Adrenal gland (tissue), 9 donors: ENCODE measurements at regions not wholly inside any gene's neighbourhood (a gene's known extent, or its start where the extent isn't known, plus 50 kb on each side); places are given as distances from the start of the nearest gene placed in this dataset.

Experiments used
- DNase-seq, 7 donors: peaks; one replicate each; pipeline ENCODE4 v3.0.0-alpha.2; 2019 to 2020
- H3K27ac ChIP-seq, 5 donors: fragments of 200-600 bp; sonication (generic) in 4 of 5; 1 replicate in 3 of 5; 2 replicates in 2 of 5; pipeline versions ENCODE4 v1.5.1 to v1.8.0; 2016 to 2020; ENCODE audit warnings: mild to moderate bottlenecking in 1 of 5
- H3K27me3 ChIP-seq: fragments of 200-600 bp; 2 replicates; pipeline ENCODE4 v1.8.0; 2021
- H3K36me3 ChIP-seq, 2 donors: fragments of 200-600 bp; replicated peaks in 1 of 2; 1 replicate in 1 of 2; 2 replicates in 1 of 2; pipeline versions ENCODE4 v1.5.1 to v1.8.0; 2018 to 2022
- H3K4me1 ChIP-seq, 2 donors: fragments of 200-600 bp; replicated peaks in 1 of 2; 1 replicate in 1 of 2; 2 replicates in 1 of 2; pipeline versions ENCODE4 v1.5.1 to v1.8.0; 2018 to 2021
- H3K4me3 ChIP-seq, 4 donors: fragments of 200-600 bp; sonication (generic) in 3 of 4; one replicate each; pipeline ENCODE4 v1.5.1; 2016 to 2018
- H3K9me3 ChIP-seq, 3 donors: fragments of 200-600 bp; sonication (generic) in 1 of 3; replicated peaks in 1 of 3; 1 replicate in 2 of 3; 2 replicates in 1 of 3; pipeline versions ENCODE4 v1.5.1 to v1.8.0; 2016 to 2021
- POLR2A ChIP-seq, 2 donors: fragments of 450-650 bp; IDR thresholded peaks; one replicate each; pipeline ENCODE4 v1.6.1; 2017; ENCODE audit warnings: antibody characterized with exemption in 2 of 2, mild to moderate bottlenecking in 2 of 2, moderate library complexity in 1 of 2
- WGBS, 4 donors: extraction: QIAGEN DNeasy Blood & Tissue Kit in 2 of 4; methylation state at CpG; one replicate each; pipeline versions ENCODE4 v1.1.5 to v1.1.7; 2013 to 2017; 5-methylcytosine and 5-hydroxymethylcytosine counted together
- intact Hi-C, 2 donors: fragments of 100-400 bp; cut with DNase I; formaldehyde crosslinking; loops; one replicate each; pipeline versions ENCODE4 v1.14.1 to v1.15.0; 2022 to 2023
- TF ChIP-seq, protein P1 (sequence below), 6 experiments: fragments of 450-650 bp in 4 of 6; fragments of 200-600 bp in 2 of 6; sonication (generic) in 1 of 6; IDR thresholded peaks; 1 replicate in 5 of 6; 2 replicates in 1 of 6; pipeline versions ENCODE4 v1.5.1 to v1.8.0; 2016 to 2021; ENCODE audit warnings: antibody characterized with exemption in 6 of 6, mild to moderate bottlenecking in 2 of 6, moderate library complexity in 1 of 6
- donor health status: healthy with polysubstance abuse.
- donor health status: Bipolar disorder and iron deficiency.
- donor health status: DM: yes; HTN: yes; CAD: no.
- donor health status: DM: no; HTN: no; CAD: no.
- donor health status: DM: no; HTN: no; CAD: no.

DNA sequence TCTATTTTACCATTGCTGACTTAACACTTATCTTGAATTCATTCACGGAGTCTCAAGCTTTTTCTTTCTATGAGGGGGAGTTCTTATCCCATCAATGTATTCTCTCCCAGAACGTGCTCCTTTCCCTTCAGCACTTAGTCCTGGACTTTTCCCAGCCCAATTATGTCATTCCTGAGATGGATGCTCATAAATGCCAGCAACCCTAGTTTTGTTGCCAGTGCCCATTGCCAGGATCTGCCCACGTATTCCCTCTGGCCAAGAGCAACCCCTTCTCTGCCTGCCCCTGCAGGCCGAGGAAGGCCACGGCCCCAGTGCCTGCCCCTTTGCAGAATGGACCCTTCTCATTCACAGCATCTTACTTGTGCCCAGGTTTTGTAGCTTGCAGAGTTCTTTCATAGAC is 67.4 kb upstream of the PPP1R3C start:
- H3K27me3 ChIP-seq: no peaks in the 10 kb centered on the region
- H3K9me3 ChIP-seq: no peaks in the 10 kb centered on the region
- no peak for TF ChIP-seq POLR2A (IDR thresholded peaks at IDR 0.05)
- TF ChIP-seq, protein P1, sequence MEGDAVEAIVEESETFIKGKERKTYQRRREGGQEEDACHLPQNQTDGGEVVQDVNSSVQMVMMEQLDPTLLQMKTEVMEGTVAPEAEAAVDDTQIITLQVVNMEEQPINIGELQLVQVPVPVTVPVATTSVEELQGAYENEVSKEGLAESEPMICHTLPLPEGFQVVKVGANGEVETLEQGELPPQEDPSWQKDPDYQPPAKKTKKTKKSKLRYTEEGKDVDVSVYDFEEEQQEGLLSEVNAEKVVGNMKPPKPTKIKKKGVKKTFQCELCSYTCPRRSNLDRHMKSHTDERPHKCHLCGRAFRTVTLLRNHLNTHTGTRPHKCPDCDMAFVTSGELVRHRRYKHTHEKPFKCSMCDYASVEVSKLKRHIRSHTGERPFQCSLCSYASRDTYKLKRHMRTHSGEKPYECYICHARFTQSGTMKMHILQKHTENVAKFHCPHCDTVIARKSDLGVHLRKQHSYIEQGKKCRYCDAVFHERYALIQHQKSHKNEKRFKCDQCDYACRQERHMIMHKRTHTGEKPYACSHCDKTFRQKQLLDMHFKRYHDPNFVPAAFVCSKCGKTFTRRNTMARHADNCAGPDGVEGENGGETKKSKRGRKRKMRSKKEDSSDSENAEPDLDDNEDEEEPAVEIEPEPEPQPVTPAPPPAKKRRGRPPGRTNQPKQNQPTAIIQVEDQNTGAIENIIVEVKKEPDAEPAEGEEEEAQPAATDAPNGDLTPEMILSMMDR (IDR thresholded peaks at IDR 0.05): no peak
- DNase-seq: no peak
- no peaks in the 10 kb centered on the region for H3K36me3 ChIP-seq
- WGBS, 4 donors: 38 to 63% (median 60%) methylated on average over 5 of the region's 5 CpGs
- intact Hi-C loops: no loop called here
- no peak overlapping the region for H3K4me3 ChIP-seq
- H3K27ac ChIP-seq: no peak overlapping the region
- H3K4me1 ChIP-seq: no peaks in the 10 kb centered on the region

DNA sequence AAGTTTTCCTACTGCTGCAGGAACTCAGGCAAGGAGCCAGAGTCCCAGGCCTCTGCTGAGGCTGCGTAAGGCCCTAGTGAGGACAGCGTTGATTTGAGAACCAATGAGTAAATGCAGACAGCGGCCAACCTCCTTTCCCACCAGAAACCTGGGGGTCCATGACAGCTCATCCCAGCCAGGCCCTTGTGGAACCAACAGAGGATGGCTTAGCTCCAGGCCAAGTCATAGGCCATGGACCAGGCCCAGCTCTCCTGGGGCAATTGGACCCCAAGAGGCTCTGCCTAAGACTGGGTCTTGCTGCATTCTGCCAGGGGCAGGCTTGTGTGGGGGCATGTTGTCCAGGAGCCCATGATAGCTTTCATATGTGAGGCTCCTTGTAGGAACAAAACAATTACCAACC is 65.4 kb upstream of the PPP1R3C start:
- intact Hi-C loops: loop anchor here in 1 of 2 donors (10.0 kb wide), 1 partner anchor 203 kb away; no protein-coding TSS in a partner anchor

DNA sequence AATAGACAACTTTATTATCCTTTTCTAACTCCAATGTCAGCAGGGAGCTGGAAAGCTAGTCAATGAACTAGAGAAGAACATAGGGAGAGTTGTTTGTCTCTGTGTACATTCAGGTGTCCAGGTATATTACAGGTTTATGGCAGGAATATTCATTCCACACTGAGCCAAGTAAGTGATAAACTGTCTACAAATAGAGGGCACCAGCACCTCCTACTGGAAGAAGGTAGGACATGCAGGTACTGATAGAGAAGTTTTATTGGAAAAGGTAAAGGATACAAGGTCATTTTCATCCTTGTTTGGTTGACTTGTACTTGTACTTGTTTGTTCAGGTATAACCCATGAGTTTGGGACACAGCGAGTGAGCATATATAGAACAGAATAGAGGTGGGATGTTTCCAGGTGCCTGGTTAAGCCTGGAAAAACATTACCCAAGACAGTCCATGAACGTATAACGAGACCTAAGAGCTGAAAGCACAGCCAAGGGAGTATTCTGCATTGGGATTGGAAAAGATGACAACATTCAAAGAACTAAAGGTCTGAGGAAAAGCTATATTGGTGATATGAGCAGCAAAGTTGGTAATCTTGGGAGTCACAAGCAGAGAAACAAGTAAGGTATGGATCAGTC is 61.4 kb upstream of the PPP1R3C start:
- Histone ChIP-seq H3K4me1 (no peaks in the 10 kb centered on the region), H3K27me3 (no peaks in the 10 kb centered on the region), H3K4me3 (no peak overlapping the region), H3K9me3 (no peaks in the 10 kb centered on the region), H3K36me3 (no peaks in the 10 kb centered on the region), H3K27ac (no peak overlapping the region)
- TF ChIP-seq POLR2A (IDR thresholded peaks at IDR 0.05): no peak
- TF ChIP-seq, protein P1 (IDR thresholded peaks at IDR 0.05): peak; percentile 60 to 72 (median 66)
- intact Hi-C loops: loop anchor here in 1 of 2 donors (10.0 kb wide), 1 partner anchor 199 kb away; no protein-coding TSS in a partner anchor
- 60 to 78% (median 70%) methylated on average over 3 of the region's 3 CpGs for WGBS, 4 donors
- peak in 2 of 7 donors; percentile 53 to 55 for DNase-seq

More for the DNA sequence above, 65.4 kb upstream of the PPP1R3C start:
- DNase-seq: no peak
- TF ChIP-seq, protein P1 (IDR thresholded peaks at IDR 0.05): no peak
- TF ChIP-seq POLR2A (IDR thresholded peaks at IDR 0.05): no peak
- Histone ChIP-seq H3K9me3 (no peaks in the 10 kb centered on the region), H3K36me3 (no peaks in the 10 kb centered on the region), H3K4me3 (no peak overlapping the region), H3K27ac (no peak overlapping the region), H3K4me1 (no peaks in the 10 kb centered on the region), H3K27me3 (no peaks in the 10 kb centered on the region)
- 96 to 100% (median 100%) methylated on average over 1 to 3 of the region's 3 CpGs for WGBS, 4 donors

DNA sequence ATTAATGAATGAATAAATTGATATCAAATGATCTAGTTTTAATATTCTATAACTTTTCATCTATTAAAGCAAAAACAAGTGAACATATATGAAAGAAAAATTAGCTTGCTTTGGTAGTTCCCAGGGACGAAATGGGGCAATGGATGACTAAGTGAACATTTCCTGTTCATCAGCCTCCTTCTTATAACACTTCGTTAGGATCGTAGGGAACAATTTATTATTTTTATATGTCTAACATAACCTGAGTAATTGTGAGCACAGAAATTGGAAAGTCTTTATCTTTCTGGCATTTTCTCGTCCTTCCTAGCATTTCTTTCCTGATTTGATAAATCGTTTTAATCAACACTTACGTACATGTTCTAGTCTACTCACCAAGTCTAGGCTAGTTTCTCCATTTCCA is 59.1 kb upstream of the PPP1R3C start:
- Histone ChIP-seq H3K4me3 (no peak overlapping the region), H3K27me3 (no peaks in the 10 kb centered on the region), H3K27ac (no peak overlapping the region), H3K4me1 (no peaks in the 10 kb centered on the region), H3K36me3 (no peaks in the 10 kb centered on the region), H3K9me3 (no peaks in the 10 kb centered on the region)
- intact Hi-C loops: loop anchor here in 1 of 2 donors (10.0 kb wide), 1 partner anchor 197 kb away; no protein-coding TSS in a partner anchor
- DNase-seq: no peak
- TF ChIP-seq, protein P1 (IDR thresholded peaks at IDR 0.05): no peak
- no peak for TF ChIP-seq POLR2A (IDR thresholded peaks at IDR 0.05)
- WGBS, 4 donors: 89 to 93% (median 91%) methylated on average over 6 of the region's 6 CpGs
